ENCODE measurements at regions not wholly inside any gene's neighbourhood (a gene's known extent, or its start where the extent isn't known, plus 50 kb on each side); places are given as distances from the start of the nearest gene placed in this dataset.

GRCh38 chr4:138688408-138689085 is 327.0 kb upstream of the NOCT start:
- TF ChIP-seq POLR2AphosphoS5 (IDR thresholded peaks at IDR 0.05): no peak
- TF ChIP-seq, protein P1, sequence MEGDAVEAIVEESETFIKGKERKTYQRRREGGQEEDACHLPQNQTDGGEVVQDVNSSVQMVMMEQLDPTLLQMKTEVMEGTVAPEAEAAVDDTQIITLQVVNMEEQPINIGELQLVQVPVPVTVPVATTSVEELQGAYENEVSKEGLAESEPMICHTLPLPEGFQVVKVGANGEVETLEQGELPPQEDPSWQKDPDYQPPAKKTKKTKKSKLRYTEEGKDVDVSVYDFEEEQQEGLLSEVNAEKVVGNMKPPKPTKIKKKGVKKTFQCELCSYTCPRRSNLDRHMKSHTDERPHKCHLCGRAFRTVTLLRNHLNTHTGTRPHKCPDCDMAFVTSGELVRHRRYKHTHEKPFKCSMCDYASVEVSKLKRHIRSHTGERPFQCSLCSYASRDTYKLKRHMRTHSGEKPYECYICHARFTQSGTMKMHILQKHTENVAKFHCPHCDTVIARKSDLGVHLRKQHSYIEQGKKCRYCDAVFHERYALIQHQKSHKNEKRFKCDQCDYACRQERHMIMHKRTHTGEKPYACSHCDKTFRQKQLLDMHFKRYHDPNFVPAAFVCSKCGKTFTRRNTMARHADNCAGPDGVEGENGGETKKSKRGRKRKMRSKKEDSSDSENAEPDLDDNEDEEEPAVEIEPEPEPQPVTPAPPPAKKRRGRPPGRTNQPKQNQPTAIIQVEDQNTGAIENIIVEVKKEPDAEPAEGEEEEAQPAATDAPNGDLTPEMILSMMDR (IDR thresholded peaks at IDR 0.05 in 8 of 11, conservative IDR thresholded peaks at IDR 0.05 in 3 of 11): no peak
- TF ChIP-seq POLR2A (IDR thresholded peaks at IDR 0.05): no peak
- WGBS, 5 donors: 71 to 86% (median 81%) methylated on average over 12 of the region's 12 CpGs
- Histone ChIP-seq H3K27me3 (replicated peaks in 1 of 7) (peaks cover 0 to 9% (median 0%) of the 10 kb centered on the region in 7 donors), H3K4me1 (no peaks in the 10 kb centered on the region), H3K9me3 (no peaks in the 10 kb centered on the region), H3K4me3 (no peak overlapping the region), H3K27ac (no peak overlapping the region), H3K36me3 (no peaks in the 10 kb centered on the region)
- DNase-seq: no peak
- intact Hi-C loops (cut with DNase I; ENCODE audit: low total_unique reads): loop anchor here (10.0 kb wide), 1 partner anchor 654 kb away; no protein-coding TSS in a partner anchor

DNA sequence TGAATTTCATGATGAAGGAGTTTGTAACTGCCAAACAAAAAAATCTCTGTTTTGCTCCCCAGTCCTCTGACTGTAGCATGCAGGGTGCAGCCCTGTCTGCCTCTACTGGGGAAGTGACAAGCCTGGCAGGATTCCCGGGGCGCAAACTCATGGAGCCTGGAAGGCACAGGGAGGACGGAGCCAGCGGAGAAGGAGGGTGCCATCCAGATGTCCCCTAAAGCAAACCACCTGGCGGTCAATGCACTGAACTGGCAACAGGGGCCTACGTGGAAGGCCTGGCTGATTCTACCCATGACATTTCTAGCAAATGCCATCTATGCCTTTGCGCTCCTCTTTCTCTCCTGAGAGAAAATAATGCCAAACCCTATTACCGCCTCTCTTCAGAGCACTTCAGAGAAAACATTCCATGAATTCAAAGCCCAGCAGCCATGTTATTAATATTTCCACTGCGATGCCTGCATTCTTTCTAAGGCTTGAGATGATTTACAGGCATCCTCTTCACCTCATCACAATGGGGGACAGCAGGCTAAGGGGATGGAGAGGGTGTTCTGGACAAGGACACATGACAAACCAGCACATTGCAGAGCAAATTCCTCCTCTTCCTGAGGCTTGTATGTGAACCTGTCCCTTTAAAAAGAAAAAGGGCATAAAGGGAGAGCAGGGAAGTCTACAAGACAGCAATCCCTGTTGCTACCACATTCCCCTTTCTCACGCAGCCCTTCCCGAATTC is 329.3 kb upstream of the NOCT start:
- Histone ChIP-seq H3K4me1 (peaks cover 0 to under 1% (median 0%) of the 10 kb centered on the region in 6 donors), H3K27ac (no peak overlapping the region), H3K27me3 (replicated peaks in 1 of 7) (peaks cover 0 to 26% (median 0%) of the 10 kb centered on the region in 7 donors), H3K9me3 (no peaks in the 10 kb centered on the region), H3K4me3 (no peak overlapping the region), H3K36me3 (no peaks in the 10 kb centered on the region)
- no peak for TF ChIP-seq POLR2AphosphoS5 (IDR thresholded peaks at IDR 0.05)
- TF ChIP-seq, protein P1 (IDR thresholded peaks at IDR 0.05 in 8 of 11, conservative IDR thresholded peaks at IDR 0.05 in 3 of 11): no peak
- no peak for TF ChIP-seq POLR2A (IDR thresholded peaks at IDR 0.05)
- 84 to 93% (median 87%) methylated on average over 11 of the region's 11 CpGs for WGBS, 5 donors
- no peak for DNase-seq
- intact Hi-C loops (cut with DNase I; ENCODE audit: low total_unique reads): loop anchor here (10.0 kb wide), 1 partner anchor 651 kb away; no protein-coding TSS in a partner anchor

GRCh38 chr4:138685316-138685715 is 330.3 kb upstream of the NOCT start:
- H3K9me3 ChIP-seq: no peaks in the 10 kb centered on the region
- no peak for DNase-seq
- intact Hi-C loops (cut with DNase I; ENCODE audit: low total_unique reads): loop anchor here (10.0 kb wide), 1 partner anchor 651 kb away; no protein-coding TSS in a partner anchor
- H3K27me3 ChIP-seq (replicated peaks in 1 of 7): peaks cover 0 to 26% (median 0%) of the 10 kb centered on the region in 7 donors
- H3K4me3 ChIP-seq: no peak overlapping the region
- no peak overlapping the region for H3K27ac ChIP-seq
- WGBS, 5 donors: 83 to 91% (median 89%) methylated on average over 7 of the region's 7 CpGs
- H3K4me1 ChIP-seq: peaks cover 0 to 5% (median 0%) of the 10 kb centered on the region in 6 donors
- TF ChIP-seq POLR2AphosphoS5 (IDR thresholded peaks at IDR 0.05) (no peak), POLR2A (IDR thresholded peaks at IDR 0.05) (no peak)
- TF ChIP-seq, protein P1 (IDR thresholded peaks at IDR 0.05 in 8 of 11, conservative IDR thresholded peaks at IDR 0.05 in 3 of 11): no peak
- H3K36me3 ChIP-seq: no peaks in the 10 kb centered on the region
